Upper lobe of left lung (tissue), 6 donors: ENCODE measurements at regions not wholly inside any gene's neighbourhood (a gene's known extent, or its start where the extent isn't known, plus 50 kb on each side); places are given as distances from the start of the nearest gene placed in this dataset.

ENCODE experiments used
- ATAC-seq, 2 donors: fragments of 200-7000 bp; cut with Tn5 transposase; one replicate each; pipeline ENCODE4 v1.9.1; 2022; ENCODE audit warnings: mild to moderate bottlenecking in 2 of 2, moderate library complexity in 2 of 2; ENCODE audit not compliant: low FRiP score in 2 of 2
- DNase-seq, 2 donors: peaks; one replicate each; pipeline ENCODE4 v3.0.0-alpha.2; 2019 to 2020
- H3K27ac ChIP-seq, 4 donors: fragments of 200-600 bp; sonication (generic); one replicate each; pipeline ENCODE4 v1.5.1; 2016 to 2019
- H3K27me3 ChIP-seq, 4 donors: fragments of 200-600 bp; sonication (generic); one replicate each; pipeline ENCODE4 v1.5.1; 2017 to 2019
- H3K36me3 ChIP-seq, 4 donors: fragments of 200-600 bp; sonication (generic); one replicate each; pipeline ENCODE4 v1.5.1; 2016 to 2019
- H3K4me1 ChIP-seq, 4 donors: fragments of 200-600 bp; sonication (generic); one replicate each; pipeline ENCODE4 v1.5.1; 2018 to 2019
- H3K4me3 ChIP-seq, 4 donors: fragments of 200-600 bp; sonication (generic); one replicate each; pipeline ENCODE4 v1.5.1; 2017 to 2019; ENCODE audit warnings: mild to moderate bottlenecking in 2 of 4, moderate library complexity in 1 of 4
- H3K9me3 ChIP-seq, 4 donors: fragments of 200-600 bp; sonication (generic); one replicate each; pipeline ENCODE4 v1.5.1; 2018 to 2019
- EP300 ChIP-seq, 4 donors: sonication (generic); formaldehyde crosslinking; IDR thresholded peaks; one replicate each; pipeline ENCODE4 v1.5.1; 2017; ENCODE audit warnings: antibody characterized with exemption in 4 of 4, control low read depth in 2 of 4
- POLR2A ChIP-seq, 4 donors: fragments of 450-650 bp; IDR thresholded peaks; one replicate each; pipeline ENCODE4 v1.5.1; 2016 to 2017; ENCODE audit warnings: antibody characterized with exemption in 4 of 4, mild to moderate bottlenecking in 2 of 4
- POLR2AphosphoS5 ChIP-seq, 2 donors: sonication (generic); formaldehyde crosslinking; IDR thresholded peaks; one replicate each; pipeline ENCODE4 v1.5.1; 2017; ENCODE audit warnings: antibody characterized with exemption in 2 of 2
- WGBS, 2 donors: methylation state at CpG; one replicate each; pipeline ENCODE4 v1.1.5; 2017 to 2018; 5-methylcytosine and 5-hydroxymethylcytosine counted together
- TF ChIP-seq, protein P1 (sequence below), 6 experiments: fragments of 450-650 bp in 4 of 6; fragments of 200-600 bp in 2 of 6; sonication (generic) in 2 of 6; IDR thresholded peaks; one replicate each; pipeline ENCODE4 v1.5.1; 2016 to 2019; ENCODE audit warnings: antibody characterized with exemption in 6 of 6
- donor health status: DM: no; HTN: no; CAD: no; lungs with moderate emphysema.
- donor health status: DM: no; HTN: yes; CAD: no; lungs with severe emphysema.

DNA sequence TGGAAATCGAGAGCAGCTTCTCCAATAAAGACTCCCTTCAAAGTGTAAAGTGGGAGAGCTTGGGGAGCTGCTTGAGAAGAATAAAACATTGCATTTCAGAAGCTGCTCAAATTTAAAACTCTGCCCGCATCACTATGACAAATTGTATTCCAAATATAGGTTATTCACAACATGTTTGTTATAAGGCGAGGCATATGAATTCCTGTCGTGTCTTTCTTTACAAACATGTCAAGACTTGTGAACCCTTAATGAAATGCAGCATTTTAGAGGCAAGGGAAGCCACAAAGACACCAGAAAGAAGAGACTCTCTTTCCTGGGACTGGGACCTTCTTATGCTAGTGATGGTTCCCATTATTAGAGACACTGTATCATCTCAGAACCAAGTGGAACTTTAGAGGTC, 311.2 kb downstream of the DHX15 start:
- ATAC-seq (no peak), DNase-seq (no peak)
- TF ChIP-seq POLR2AphosphoS5 (IDR thresholded peaks at IDR 0.05): no peak
- TF ChIP-seq, protein P1, sequence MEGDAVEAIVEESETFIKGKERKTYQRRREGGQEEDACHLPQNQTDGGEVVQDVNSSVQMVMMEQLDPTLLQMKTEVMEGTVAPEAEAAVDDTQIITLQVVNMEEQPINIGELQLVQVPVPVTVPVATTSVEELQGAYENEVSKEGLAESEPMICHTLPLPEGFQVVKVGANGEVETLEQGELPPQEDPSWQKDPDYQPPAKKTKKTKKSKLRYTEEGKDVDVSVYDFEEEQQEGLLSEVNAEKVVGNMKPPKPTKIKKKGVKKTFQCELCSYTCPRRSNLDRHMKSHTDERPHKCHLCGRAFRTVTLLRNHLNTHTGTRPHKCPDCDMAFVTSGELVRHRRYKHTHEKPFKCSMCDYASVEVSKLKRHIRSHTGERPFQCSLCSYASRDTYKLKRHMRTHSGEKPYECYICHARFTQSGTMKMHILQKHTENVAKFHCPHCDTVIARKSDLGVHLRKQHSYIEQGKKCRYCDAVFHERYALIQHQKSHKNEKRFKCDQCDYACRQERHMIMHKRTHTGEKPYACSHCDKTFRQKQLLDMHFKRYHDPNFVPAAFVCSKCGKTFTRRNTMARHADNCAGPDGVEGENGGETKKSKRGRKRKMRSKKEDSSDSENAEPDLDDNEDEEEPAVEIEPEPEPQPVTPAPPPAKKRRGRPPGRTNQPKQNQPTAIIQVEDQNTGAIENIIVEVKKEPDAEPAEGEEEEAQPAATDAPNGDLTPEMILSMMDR (IDR thresholded peaks at IDR 0.05): no peak
- no peak overlapping the region for H3K4me3 ChIP-seq
- WGBS, 2 donors: 63 to 84% methylated on average over 4 of the region's 4 CpGs
- no peaks in the 10 kb centered on the region for H3K27me3 ChIP-seq
- no peaks in the 10 kb centered on the region for H3K36me3 ChIP-seq
- H3K27ac ChIP-seq: no peak overlapping the region
- no peaks in the 10 kb centered on the region for H3K9me3 ChIP-seq
- H3K4me1 ChIP-seq: no peaks in the 10 kb centered on the region

DNA sequence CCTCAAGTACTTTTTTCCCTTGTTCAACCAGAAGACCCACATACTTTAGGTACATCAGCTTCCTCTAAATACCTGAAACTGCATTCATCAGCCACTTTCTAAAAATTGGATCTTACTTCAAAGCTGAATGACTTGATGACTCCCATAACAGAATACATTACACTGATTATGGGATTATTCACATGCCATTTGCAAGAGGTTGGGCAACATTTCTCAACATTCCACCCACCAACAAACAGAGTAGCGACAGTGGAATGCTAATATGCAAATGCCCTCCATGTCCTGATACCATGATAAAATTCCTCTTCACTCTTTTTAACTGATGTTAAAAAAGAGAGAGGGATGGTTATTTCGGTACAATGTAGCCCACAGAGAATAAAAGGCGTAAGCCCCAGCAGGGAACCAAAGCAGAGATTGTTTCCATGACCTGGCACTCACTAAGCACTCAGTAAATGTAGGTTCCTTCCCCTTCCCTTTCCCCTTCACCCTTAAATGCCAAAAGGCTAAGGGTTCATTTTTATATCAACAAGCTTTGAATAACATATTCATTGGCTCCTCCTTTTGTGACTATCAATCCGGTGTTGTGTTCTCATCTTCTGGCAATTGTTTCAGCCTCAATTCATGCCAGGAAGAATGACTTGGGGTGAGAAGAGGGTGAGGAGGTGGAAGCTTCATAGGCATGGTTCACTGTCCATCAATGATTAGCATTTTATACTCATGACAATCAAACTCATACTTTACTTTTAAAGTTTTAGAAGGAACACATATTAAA, 317.2 kb downstream of the DHX15 start:
- Histone ChIP-seq H3K36me3 (no peaks in the 10 kb centered on the region), H3K27me3 (no peaks in the 10 kb centered on the region), H3K4me1 (peaks cover 0 to 4% (median 2%) of the 10 kb centered on the region in 4 donors), H3K27ac (peak overlapping the region in 1 of 4 donors; percentile 5), H3K4me3 (no peak overlapping the region), H3K9me3 (no peaks in the 10 kb centered on the region)
- ATAC-seq (peak in 1 of 2 donors; percentile 58), DNase-seq (no peak)
- no peak for TF ChIP-seq EP300 (IDR thresholded peaks at IDR 0.05)
- TF ChIP-seq, protein P1 (IDR thresholded peaks at IDR 0.05): no peak
- no peak for TF ChIP-seq POLR2A (IDR thresholded peaks at IDR 0.05)
- TF ChIP-seq POLR2AphosphoS5 (IDR thresholded peaks at IDR 0.05): no peak
- WGBS, 2 donors: 55 to 67% methylated on average over 4 of the region's 4 CpGs

DNA sequence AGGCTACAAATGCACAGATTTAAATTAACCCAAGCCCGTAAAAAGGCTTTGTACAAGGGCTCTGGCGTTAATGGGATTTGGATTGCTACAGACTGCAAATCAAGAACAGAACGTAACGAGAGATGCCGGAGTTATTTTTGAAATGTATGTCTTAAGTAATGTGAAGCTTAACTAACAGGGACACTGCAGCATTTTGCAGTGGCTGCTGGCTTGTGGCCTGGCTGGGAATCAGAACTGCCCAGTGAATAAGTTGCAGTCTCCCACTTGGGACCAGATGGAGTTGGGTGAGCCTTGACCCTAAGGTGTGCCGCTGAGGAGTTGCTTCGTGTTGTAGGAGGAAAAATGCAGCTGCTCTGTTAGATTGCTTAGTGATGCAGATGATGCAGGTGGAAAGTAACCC, 318.4 kb downstream of the DHX15 start:
- Histone ChIP-seq H3K27me3 (no peaks in the 10 kb centered on the region), H3K9me3 (no peaks in the 10 kb centered on the region), H3K4me1 (peaks cover 0 to 8% (median 2%) of the 10 kb centered on the region in 4 donors), H3K27ac (no peak overlapping the region), H3K36me3 (no peaks in the 10 kb centered on the region), H3K4me3 (no peak overlapping the region)
- 75 to 85% methylated on average over 7 of the region's 7 CpGs for WGBS, 2 donors
- no peak for ATAC-seq
- TF ChIP-seq EP300 (IDR thresholded peaks at IDR 0.05): no peak
- TF ChIP-seq POLR2AphosphoS5 (IDR thresholded peaks at IDR 0.05): no peak
- TF ChIP-seq, protein P1 (IDR thresholded peaks at IDR 0.05): no peak
- no peak for TF ChIP-seq POLR2A (IDR thresholded peaks at IDR 0.05)
- DNase-seq: no peak

DNA sequence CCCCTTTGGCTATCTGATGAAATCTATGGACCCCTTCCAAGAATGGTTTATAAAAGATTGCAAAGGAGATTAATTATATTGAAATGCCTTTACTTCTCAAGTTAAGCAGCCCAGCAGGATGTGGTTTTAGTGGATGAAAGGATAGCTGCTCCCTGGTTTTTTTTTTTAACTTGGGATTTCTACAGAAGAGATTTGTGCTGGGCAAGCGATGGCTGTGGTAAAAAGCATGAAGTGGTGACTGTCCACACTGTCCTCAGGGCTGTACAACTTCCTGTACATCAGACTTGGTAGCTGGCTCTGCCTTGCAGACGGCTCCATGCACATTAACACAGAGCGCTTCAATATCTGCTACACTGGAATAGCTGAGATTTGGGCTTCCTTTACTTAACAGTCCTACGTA, 321.7 kb downstream of the DHX15 start:
- ATAC-seq (no peak), DNase-seq (no peak)
- Histone ChIP-seq H3K4me3 (no peak overlapping the region), H3K4me1 (peaks cover 0 to 8% (median 2%) of the 10 kb centered on the region in 4 donors), H3K27ac (peak overlapping the region in 2 of 4 donors; percentile 19 to 42), H3K36me3 (no peaks in the 10 kb centered on the region), H3K9me3 (no peaks in the 10 kb centered on the region), H3K27me3 (no peaks in the 10 kb centered on the region)
- WGBS, 2 donors: 67 to 71% methylated on average over 4 of the region's 4 CpGs
- TF ChIP-seq POLR2A (IDR thresholded peaks at IDR 0.05) (no peak), POLR2AphosphoS5 (IDR thresholded peaks at IDR 0.05) (no peak), EP300 (IDR thresholded peaks at IDR 0.05) (no peak)
- TF ChIP-seq, protein P1 (IDR thresholded peaks at IDR 0.05): no peak

DNA sequence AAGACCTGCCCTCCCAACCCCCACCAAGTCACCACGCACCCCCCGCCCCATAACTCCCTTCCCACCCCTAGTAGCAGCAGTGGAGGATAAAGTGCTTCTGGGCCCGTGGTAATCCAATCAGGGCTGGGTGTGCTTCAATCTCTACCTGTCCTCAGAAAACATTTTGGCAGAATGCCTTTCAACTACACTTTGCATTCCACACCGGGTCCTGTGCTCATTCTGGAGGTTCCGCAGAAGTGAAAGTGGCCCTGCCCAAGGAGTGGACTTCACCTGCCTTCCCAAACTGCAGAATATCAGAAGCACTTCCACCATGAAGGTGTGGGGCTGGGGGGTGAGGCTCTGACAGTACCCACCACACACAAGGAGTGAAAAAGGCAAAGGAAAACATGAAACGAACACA, 322.3 kb downstream of the DHX15 start:
- Histone ChIP-seq H3K27me3 (no peaks in the 10 kb centered on the region), H3K9me3 (no peaks in the 10 kb centered on the region), H3K36me3 (no peaks in the 10 kb centered on the region), H3K27ac (peak overlapping the region in 2 of 4 donors; percentile 19 to 42), H3K4me1 (peaks cover 0 to 8% (median 0%) of the 10 kb centered on the region in 4 donors), H3K4me3 (no peak overlapping the region)
- DNase-seq: peak in 1 of 2 donors; percentile 49
- 50 to 54% methylated on average over 6 of the region's 6 CpGs for WGBS, 2 donors
- no peak for TF ChIP-seq POLR2AphosphoS5 (IDR thresholded peaks at IDR 0.05)
- no peak for TF ChIP-seq EP300 (IDR thresholded peaks at IDR 0.05)
- TF ChIP-seq, protein P1 (IDR thresholded peaks at IDR 0.05): no peak
- no peak for TF ChIP-seq POLR2A (IDR thresholded peaks at IDR 0.05)
- peak; percentile 57 to 84 for ATAC-seq
